ENCODE measurements at regions not wholly inside any gene's neighbourhood (a gene's known extent, or its start where the extent isn't known, plus 50 kb on each side); places are given as distances from the start of the nearest gene placed in this dataset.

DNA sequence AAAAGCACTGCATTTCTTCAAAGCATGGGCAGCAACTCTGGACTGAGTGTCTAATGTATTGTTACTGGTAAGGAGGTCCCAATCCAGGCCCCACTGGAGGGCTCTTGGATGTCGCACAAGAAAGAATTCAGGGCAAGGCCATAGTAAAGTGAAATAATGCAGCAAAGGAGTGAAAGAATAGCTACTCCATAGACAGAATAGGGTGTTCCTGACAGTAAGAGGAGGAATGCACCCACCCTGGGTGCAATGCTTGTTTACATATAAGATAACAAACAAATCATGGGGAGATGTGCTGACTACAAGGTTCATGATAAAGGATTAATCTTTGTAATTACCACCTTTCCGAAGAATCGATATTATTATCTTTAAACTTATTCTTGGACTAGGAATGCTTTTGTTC, 58.8 kb upstream of the ABCC4 start:
- DNase-seq (ENCODE audit: low read depth): no peak
- no peak overlapping the region for H3K4me3 ChIP-seq (ENCODE audit: control insufficient read depth, low read depth, low read length)
- TF ChIP-seq, protein P1, sequence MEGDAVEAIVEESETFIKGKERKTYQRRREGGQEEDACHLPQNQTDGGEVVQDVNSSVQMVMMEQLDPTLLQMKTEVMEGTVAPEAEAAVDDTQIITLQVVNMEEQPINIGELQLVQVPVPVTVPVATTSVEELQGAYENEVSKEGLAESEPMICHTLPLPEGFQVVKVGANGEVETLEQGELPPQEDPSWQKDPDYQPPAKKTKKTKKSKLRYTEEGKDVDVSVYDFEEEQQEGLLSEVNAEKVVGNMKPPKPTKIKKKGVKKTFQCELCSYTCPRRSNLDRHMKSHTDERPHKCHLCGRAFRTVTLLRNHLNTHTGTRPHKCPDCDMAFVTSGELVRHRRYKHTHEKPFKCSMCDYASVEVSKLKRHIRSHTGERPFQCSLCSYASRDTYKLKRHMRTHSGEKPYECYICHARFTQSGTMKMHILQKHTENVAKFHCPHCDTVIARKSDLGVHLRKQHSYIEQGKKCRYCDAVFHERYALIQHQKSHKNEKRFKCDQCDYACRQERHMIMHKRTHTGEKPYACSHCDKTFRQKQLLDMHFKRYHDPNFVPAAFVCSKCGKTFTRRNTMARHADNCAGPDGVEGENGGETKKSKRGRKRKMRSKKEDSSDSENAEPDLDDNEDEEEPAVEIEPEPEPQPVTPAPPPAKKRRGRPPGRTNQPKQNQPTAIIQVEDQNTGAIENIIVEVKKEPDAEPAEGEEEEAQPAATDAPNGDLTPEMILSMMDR (IDR thresholded peaks at IDR 0.05; ENCODE audit: control insufficient read depth, insufficient read depth, low read depth, low read length, missing control alignments): no peak

DNA sequence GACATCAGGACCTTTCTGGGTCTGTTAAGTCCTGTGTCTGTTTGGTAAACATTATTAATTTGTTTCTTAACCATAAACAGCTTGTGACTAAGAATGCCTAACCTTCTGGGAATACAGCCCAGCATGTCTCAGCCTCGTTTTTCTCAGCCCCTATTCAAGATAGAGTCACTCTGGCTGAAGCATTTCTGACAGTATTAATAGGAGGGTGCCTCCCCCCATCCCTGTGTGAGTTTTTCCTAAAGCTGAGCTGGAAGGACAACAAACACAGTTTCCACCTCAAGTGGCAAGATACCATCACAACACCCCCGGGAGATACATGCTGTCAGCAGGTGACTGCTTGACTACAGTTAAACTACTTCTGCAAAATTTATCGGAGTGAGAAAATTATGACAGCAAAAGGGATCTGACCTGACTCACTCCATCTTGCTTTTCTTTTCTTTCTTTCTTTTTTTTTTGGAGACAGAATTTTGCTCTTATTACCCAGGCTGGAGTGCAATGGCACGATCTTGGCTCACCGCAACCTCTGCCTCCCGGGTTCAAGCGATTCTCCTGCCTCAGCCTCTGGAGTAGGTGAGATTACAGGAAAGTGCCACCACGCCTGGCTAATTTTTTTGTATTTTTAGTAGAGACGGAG, 59.3 kb upstream of the ABCC4 start:
- H3K4me3 ChIP-seq (ENCODE audit: control insufficient read depth, low read depth, low read length): no peak overlapping the region
- no peak for DNase-seq (ENCODE audit: low read depth)
- TF ChIP-seq, protein P1 (IDR thresholded peaks at IDR 0.05; ENCODE audit: control insufficient read depth, insufficient read depth, low read depth, low read length, missing control alignments): no peak

DNA sequence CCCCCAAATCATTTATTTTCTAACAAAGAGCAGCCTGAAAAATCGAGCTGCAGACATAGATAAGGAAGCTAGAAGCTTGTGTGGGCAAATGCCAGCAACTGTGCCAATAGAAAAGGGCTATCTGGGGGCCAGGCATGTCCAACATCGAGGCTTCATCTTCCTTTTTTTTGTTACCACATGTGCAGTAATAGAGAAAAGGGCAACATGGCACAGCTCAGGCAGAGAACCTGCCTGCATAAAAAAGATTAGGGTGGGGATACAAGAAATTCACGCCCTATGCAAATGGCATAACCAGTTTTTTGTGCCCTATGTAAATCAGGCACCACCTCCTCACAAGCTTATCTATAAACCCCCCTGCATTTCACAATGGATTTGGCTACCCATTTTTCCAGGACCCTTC, 60.4 kb upstream of the ABCC4 start:
- no peak for DNase-seq (ENCODE audit: low read depth)
- TF ChIP-seq, protein P1 (IDR thresholded peaks at IDR 0.05; ENCODE audit: control insufficient read depth, insufficient read depth, low read depth, low read length, missing control alignments): no peak

DNA sequence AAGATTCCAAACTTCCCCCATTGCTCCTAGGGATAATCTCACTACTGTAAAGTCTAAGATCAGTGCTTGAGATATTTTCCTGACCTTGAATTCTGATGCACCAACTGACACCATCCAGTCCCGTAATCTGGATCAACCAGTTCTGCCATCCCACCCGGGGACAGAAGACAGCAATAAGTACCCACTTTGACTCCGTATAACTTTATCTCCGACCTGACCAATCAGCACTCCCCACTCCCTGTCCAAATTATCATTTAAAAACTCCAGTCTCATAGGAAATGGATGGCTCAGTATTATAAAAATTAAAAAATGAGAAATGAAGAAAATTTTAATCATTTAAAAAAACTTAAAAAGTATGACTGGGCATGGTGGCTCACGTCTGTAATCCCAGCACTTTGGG, 61.4 kb upstream of the ABCC4 start:
- DNase-seq (ENCODE audit: low read depth): no peak
- TF ChIP-seq, protein P1 (IDR thresholded peaks at IDR 0.05; ENCODE audit: control insufficient read depth, insufficient read depth, low read depth, low read length, missing control alignments): no peak
- no peak overlapping the region for H3K4me3 ChIP-seq (ENCODE audit: control insufficient read depth, low read depth, low read length)

More for the DNA sequence above, 60.4 kb upstream of the ABCC4 start:
- H3K4me3 ChIP-seq (ENCODE audit: control insufficient read depth, low read depth, low read length): no peak overlapping the region

DNA sequence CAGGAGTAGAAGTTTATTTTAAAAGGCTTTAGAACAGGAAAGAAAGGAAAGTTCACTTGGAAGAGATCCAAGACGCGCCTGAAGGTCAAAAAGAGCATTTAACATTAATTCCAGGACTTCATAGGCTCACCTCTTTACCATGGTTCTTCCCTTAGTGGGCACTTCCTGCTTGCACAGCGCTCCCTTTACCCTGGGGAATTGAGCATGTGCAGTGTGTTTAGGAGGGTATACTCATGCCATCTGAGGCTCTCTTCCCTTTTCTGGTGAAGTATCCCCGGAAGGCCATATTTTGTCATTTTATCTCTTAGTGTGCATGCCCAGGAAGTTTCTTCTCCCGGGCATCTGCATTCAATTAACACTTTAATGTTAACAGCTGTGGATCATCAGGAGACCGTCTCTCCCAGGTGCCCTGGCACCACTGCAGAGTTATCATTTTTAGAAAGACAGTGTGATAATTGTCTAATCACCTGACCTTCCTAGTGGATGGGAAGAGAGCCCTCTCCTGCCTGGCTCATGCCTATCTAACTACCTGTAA, 66.1 kb upstream of the ABCC4 start:
- TF ChIP-seq, protein P1 (IDR thresholded peaks at IDR 0.05; ENCODE audit: control insufficient read depth, insufficient read depth, low read depth, low read length, missing control alignments): no peak
- DNase-seq (ENCODE audit: low read depth): no peak
- H3K4me3 ChIP-seq (ENCODE audit: control insufficient read depth, low read depth, low read length): no peak overlapping the region

DNA sequence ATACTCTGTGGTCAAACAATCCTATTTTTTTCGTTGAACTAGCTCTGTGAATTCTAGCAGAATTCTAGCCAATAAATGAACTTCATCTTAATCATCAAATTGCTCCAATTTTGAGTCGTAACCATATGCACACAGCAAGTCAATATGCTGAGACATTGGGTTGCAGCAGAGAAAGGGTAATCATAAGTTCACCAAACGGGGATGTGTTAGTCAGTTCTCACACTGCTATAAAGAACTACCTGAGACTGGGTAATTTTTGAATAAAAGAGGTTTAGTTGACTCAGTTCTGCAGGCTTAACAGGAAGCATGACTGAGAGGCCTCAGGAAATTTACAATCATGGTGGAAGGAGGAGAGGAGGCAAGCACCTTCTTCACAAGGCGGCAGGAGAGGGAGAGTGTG, 67.7 kb upstream of the ABCC4 start:
- DNase-seq (ENCODE audit: low read depth): no peak
- H3K4me3 ChIP-seq (ENCODE audit: control insufficient read depth, low read depth, low read length): no peak overlapping the region
- TF ChIP-seq, protein P1 (IDR thresholded peaks at IDR 0.05; ENCODE audit: control insufficient read depth, insufficient read depth, low read depth, low read length, missing control alignments): no peak

Data from AG09309 (cell line).